ENCODE measurements at regions not wholly inside any gene's neighbourhood (a gene's known extent, or its start where the extent isn't known, plus 50 kb on each side); places are given as distances from the start of the nearest gene placed in this dataset.

- DNase-seq, result no peak
Observed at GRCh38 chr14:76974365-76974764, 54.1 kb downstream of the IRF2BPL start.

GRCh38 chr14:76971549-76971948 lies 57.0 kb downstream of the IRF2BPL start:
- DNase-seq, result no peak

- no peak for DNase-seq
Observed at GRCh38 chr14:76968621-76969063, 59.9 kb downstream of the IRF2BPL start.

- no peak for DNase-seq
Observed at GRCh38 chr14:76967788-76968187, 60.7 kb downstream of the IRF2BPL start.

- DNase-seq, result no peak
Observed at GRCh38 chr14:76965232-76965631, 63.3 kb downstream of the IRF2BPL start.

GRCh38 chr14:76964695-76965094 lies 63.8 kb downstream of the IRF2BPL start:
- no peak for DNase-seq

- no peak for DNase-seq
Observed at GRCh38 chr14:76963372-76963771, 65.1 kb downstream of the IRF2BPL start.

- DNase-seq, result no peak
Observed at GRCh38 chr14:76962303-76962660, 66.2 kb downstream of the IRF2BPL start.

GRCh38 chr14:76961631-76962302 lies 66.7 kb downstream of the IRF2BPL start:
- no peak for DNase-seq

GRCh38 chr14:76958980-76959710 lies 69.4 kb downstream of the IRF2BPL start:
- DNase-seq, result no peak

- DNase-seq, result no peak
Observed at GRCh38 chr14:76958020-76958979, 70.2 kb downstream of the IRF2BPL start.

- DNase-seq, result no peak
Observed at GRCh38 chr14:76957224-76957891, 71.2 kb downstream of the IRF2BPL start.

- DNase-seq, result peak; percentile 49
Observed at GRCh38 chr14:76956316-76957090, 72.0 kb downstream of the IRF2BPL start.

GRCh38 chr14:76955575-76956315 lies 72.8 kb downstream of the IRF2BPL start:
- DNase-seq, result peak; percentile 41

- no peak for DNase-seq
Observed at GRCh38 chr14:76954394-76955190, 73.9 kb downstream of the IRF2BPL start.

- DNase-seq, result no peak
Observed at GRCh38 chr14:76953311-76953945, 75.1 kb downstream of the IRF2BPL start.

- no peak for DNase-seq
Observed at GRCh38 chr14:76951166-76951565, 77.3 kb downstream of the IRF2BPL start.

- no peak for DNase-seq
Observed at GRCh38 chr14:76950055-76951020, 78.2 kb downstream of the IRF2BPL start.

GRCh38 chr14:76948976-76949375 lies 79.5 kb downstream of the IRF2BPL start:
- no peak for DNase-seq

Data from NCI-H1436 treated with DMSO at 0.1 percent for 48 hours (cell line).